ENCODE measurements at regions not wholly inside any gene's neighbourhood (a gene's known extent, or its start where the extent isn't known, plus 50 kb on each side); places are given as distances from the start of the nearest gene placed in this dataset.

- TF ChIP-seq PAX8 (IDR thresholded peaks at IDR 0.05) (no peak), MYC (IDR thresholded peaks at IDR 0.05; ENCODE audit: insufficient read depth, insufficient read length, insufficient replicate concordance, low read length, severe bottlenecking) (no peak), STAT3 (IDR thresholded peaks at IDR 0.05; ENCODE audit: low read depth, low read length) (no peak), ELK1 (IDR thresholded peaks at IDR 0.05; ENCODE audit: low read depth, low read length) (no peak), REST (IDR thresholded peaks at IDR 0.05; ENCODE audit: low read depth, low read length) (no peak), SMAD5 (IDR thresholded peaks at IDR 0.05; ENCODE audit: low read depth) (no peak), SIX5 (IDR thresholded peaks at IDR 0.05; ENCODE audit: low read depth, low read length, severe bottlenecking) (no peak), CREM (IDR thresholded peaks at IDR 0.05; ENCODE audit: low read depth) (peak; percentile 56; the same call in 1 of the 2 replicates), POLR2AphosphoS2 (IDR thresholded peaks at IDR 0.05; ENCODE audit: low read depth, low read length) (no peak), EED (IDR thresholded peaks at IDR 0.05; ENCODE audit: low read depth) (peak; percentile 49; the same call in 1 of the 2 replicates), PAX5 (IDR thresholded peaks at IDR 0.05; ENCODE audit: borderline replicate concordance, low read depth, low read length) (peak; percentile 35; the same call in 1 of the 2 replicates), EZH2 (IDR thresholded peaks at IDR 0.05; ENCODE audit: borderline replicate concordance, control insufficient read depth, low read depth, low read length) (no peak), YY1 (IDR thresholded peaks at IDR 0.05; ENCODE audit: low read depth, low read length) (no peak), RUNX3 (IDR thresholded peaks at IDR 0.05; ENCODE audit: low read length) (peak; percentile 75), IRF4 (IDR thresholded peaks at IDR 0.05; ENCODE audit: low read depth, low read length) (0 out of 2 replicates have a peak, but pooled peaks have one; percentile 25), IKZF2 (IDR thresholded peaks at IDR 0.05) (peak; percentile 32 to 43; a peak in 1 of 4 replicates), IRF3 (IDR thresholded peaks at IDR 0.05) (no peak), ZNF217 (IDR thresholded peaks at IDR 0.05) (no peak), CHD1 (IDR thresholded peaks at IDR 0.05; ENCODE audit: low read depth, low read length) (no peak), STAT1 (conservative IDR thresholded peaks at IDR 0.05) (no peak), ZNF274 (IDR thresholded peaks at IDR 0.05; ENCODE audit: insufficient read depth, insufficient read length) (no peak), CBX3 (IDR thresholded peaks at IDR 0.05; ENCODE audit: borderline replicate concordance, low read depth) (no peak), EP300 (IDR thresholded peaks at IDR 0.05; ENCODE audit: borderline replicate concordance in 1 of 2, control insufficient read depth in 1 of 2, low read depth in 2 of 2, low read length in 2 of 2) (peak in 1 of 2 experiments; percentile 75; a peak in 1 of 4 replicates), SMAD1 (IDR thresholded peaks at IDR 0.05; ENCODE audit: low read depth, partially characterized antibody) (no peak), YBX1 (IDR thresholded peaks at IDR 0.05) (no peak), NFYA (IDR thresholded peaks at IDR 0.05; ENCODE audit: borderline replicate concordance, low read depth, low read length) (no peak), TCF3 (IDR thresholded peaks at IDR 0.05; ENCODE audit: borderline replicate concordance, insufficient read depth, low read depth, low read length) (no peak), RFX5 (IDR thresholded peaks at IDR 0.05; ENCODE audit: low read depth, low read length) (no peak)
These were observed 260.9 kb downstream of the GLUD2 start (continued) for GRCh38 chrX:121308276-121308805.

Measured in GM12878 (cell line).